ENCODE measurements at regions not wholly inside any gene's neighbourhood (a gene's known extent, or its start where the extent isn't known, plus 50 kb on each side); places are given as distances from the start of the nearest gene placed in this dataset.

DNA sequence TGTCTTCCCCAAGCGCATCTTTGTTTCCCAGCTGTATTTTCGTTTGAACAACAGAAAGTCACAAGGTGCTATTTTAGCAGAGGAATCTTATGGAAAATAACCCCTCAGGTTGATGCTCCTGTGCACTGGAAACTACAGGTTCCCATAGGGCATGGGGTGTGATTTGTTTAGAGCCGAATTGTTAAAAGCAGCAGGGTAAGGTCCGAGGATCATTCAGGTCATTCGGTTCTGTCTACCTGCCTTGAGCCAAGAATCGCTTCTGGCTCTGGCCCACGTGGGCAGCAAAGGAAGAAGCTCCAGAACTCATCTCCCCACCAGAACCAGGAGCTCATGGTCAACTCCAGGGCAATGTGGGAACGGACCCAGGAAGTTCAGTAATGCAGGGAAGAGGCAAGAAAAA lies 116.7 kb upstream of the TPM1 start:
- no peak for TF ChIP-seq CTCF (conservative IDR thresholded peaks at IDR 0.05)
- no peak for TF ChIP-seq ZFX (IDR thresholded peaks at IDR 0.05)
